Prostate gland (tissue), 2 donors: ENCODE measurements at regions not wholly inside any gene's neighbourhood (a gene's known extent, or its start where the extent isn't known, plus 50 kb on each side); places are given as distances from the start of the nearest gene placed in this dataset.
A peak's percentile ranks its signal among the peaks of the same experiment; 100 is the strongest.

Source experiments
- DNase-seq: peaks from one replicate; pipeline ENCODE4 v3.0.0-alpha.2; 2019; ENCODE audit warnings: low spot score
- H3K27ac ChIP-seq, 2 donors: fragments of 200-600 bp; sonication (generic); 2 replicates each; pipeline ENCODE4 v1.5.1; 2017 to 2019
- H3K27me3 ChIP-seq: fragments of 200-600 bp; sonication (generic); replicated peaks from 2 replicates; pipeline ENCODE4 v1.5.1; 2019; ENCODE audit not compliant: insufficient read depth
- H3K36me3 ChIP-seq, 2 donors: fragments of 200-600 bp; sonication (generic); 1 replicate in 1 of 2; 2 replicates in 1 of 2; pipeline versions ENCODE4 v1.5.1 to v1.8.1; 2017 to 2019
- H3K4me1 ChIP-seq: fragments of 200-600 bp; sonication (generic); replicated peaks from 2 replicates; pipeline ENCODE4 v1.5.1; 2019
- H3K4me3 ChIP-seq, 2 donors: fragments of 200-600 bp; sonication (generic); 2 replicates each; pipeline ENCODE4 v1.5.1; 2017 to 2019
- H3K9me3 ChIP-seq: fragments of 200-600 bp; sonication (generic); 2 replicates; pipeline ENCODE4 v1.5.1; 2017
- CTCF ChIP-seq, 4 experiments: fragments of 200-600 bp in 2 of 4; fragments of 450-650 bp in 2 of 4; sonication (generic) in 2 of 4; IDR thresholded peaks; 1 replicate in 3 of 4; 2 replicates in 1 of 4; pipeline ENCODE4 v1.5.1; 2016 to 2019; ENCODE audit warnings: antibody characterized with exemption in 4 of 4, mild to moderate bottlenecking in 2 of 4, moderate library complexity in 2 of 4
- POLR2A ChIP-seq: fragments of 450-650 bp; IDR thresholded peaks from one replicate; pipeline ENCODE4 v1.6.1; 2016; ENCODE audit warnings: antibody characterized with exemption, mild to moderate bottlenecking
- POLR2AphosphoS5 ChIP-seq: sonication (generic); formaldehyde crosslinking; IDR thresholded peaks from one replicate; pipeline ENCODE4 v1.6.1; 2017; ENCODE audit warnings: antibody characterized with exemption
- WGBS: methylation state at CpG from one replicate; pipeline ENCODE4 v1.1.5; 2018; 5-methylcytosine and 5-hydroxymethylcytosine counted together
- intact Hi-C: fragments of 100-400 bp; cut with DNase I; formaldehyde crosslinking; loops from one replicate; pipeline ENCODE4 v1.14.2; 2022

- no peaks in the 10 kb centered on the region for H3K9me3 ChIP-seq
- no peaks in the 10 kb centered on the region for H3K27me3 ChIP-seq
- no peaks in the 10 kb centered on the region for H3K4me1 ChIP-seq
- TF ChIP-seq POLR2AphosphoS5 (no peak), POLR2A (no peak), CTCF (IDR thresholded peaks at IDR 0.05) (no peak)
- DNase-seq, result no peak
- WGBS, result 87% methylated on average over 13 of the region's 13 CpGs
- H3K36me3 ChIP-seq, result no peaks in the 10 kb centered on the region
- no peak overlapping the region for H3K4me3 ChIP-seq
- intact Hi-C loops, result no loop called here
- H3K27ac ChIP-seq, result no peak overlapping the region
Observed at GRCh38 chr5:173705512-173706044, 89.1 kb upstream of the BOD1 start.

- 76% methylated on average over 4 of the region's 4 CpGs for WGBS
- no peaks in the 10 kb centered on the region for H3K4me1 ChIP-seq
- H3K9me3 ChIP-seq, result no peaks in the 10 kb centered on the region
- H3K27ac ChIP-seq, result no peak overlapping the region
- H3K36me3 ChIP-seq, result no peaks in the 10 kb centered on the region
- TF ChIP-seq POLR2A, result no peak
- no peak for TF ChIP-seq CTCF (IDR thresholded peaks at IDR 0.05)
- TF ChIP-seq POLR2AphosphoS5, result no peak
- intact Hi-C loops, result no loop called here
- no peak overlapping the region for H3K4me3 ChIP-seq
- DNase-seq, result no peak
- no peaks in the 10 kb centered on the region for H3K27me3 ChIP-seq
Observed at GRCh38 chr5:173706700-173707099, 90.2 kb upstream of the BOD1 start.

GRCh38 chr5:173707392-173707791 is 90.9 kb upstream of the BOD1 start:
- DNase-seq, result peak; percentile 10
- H3K36me3 ChIP-seq, result no peaks in the 10 kb centered on the region
- intact Hi-C loops, result no loop called here
- H3K27ac ChIP-seq, result peak overlapping the region in 1 of 2 donors; percentile 26
- H3K9me3 ChIP-seq, result no peaks in the 10 kb centered on the region
- no peaks in the 10 kb centered on the region for H3K27me3 ChIP-seq
- H3K4me1 ChIP-seq, result no peaks in the 10 kb centered on the region
- no peak overlapping the region for H3K4me3 ChIP-seq
- TF ChIP-seq POLR2A (no peak), POLR2AphosphoS5 (peak; percentile 65)
- WGBS, result 49% methylated on average over 4 of the region's 4 CpGs

- no peaks in the 10 kb centered on the region for H3K9me3 ChIP-seq
- intact Hi-C loops, result no loop called here
- no peak for DNase-seq
- no peak for TF ChIP-seq CTCF (IDR thresholded peaks at IDR 0.05)
- no peak for TF ChIP-seq POLR2A
- H3K27ac ChIP-seq, result no peak overlapping the region
- no peak overlapping the region for H3K4me3 ChIP-seq
- no peaks in the 10 kb centered on the region for H3K36me3 ChIP-seq
- H3K4me1 ChIP-seq, result no peaks in the 10 kb centered on the region
- no peaks in the 10 kb centered on the region for H3K27me3 ChIP-seq
- 91% methylated on average over 3 of the region's 3 CpGs for WGBS
Observed at GRCh38 chr5:173709145-173709544, 92.7 kb upstream of the BOD1 start.

- Histone ChIP-seq H3K4me1 (no peaks in the 10 kb centered on the region), H3K4me3 (no peak overlapping the region), H3K27me3 (no peaks in the 10 kb centered on the region), H3K36me3 (no peaks in the 10 kb centered on the region), H3K9me3 (no peaks in the 10 kb centered on the region), H3K27ac (no peak overlapping the region)
- WGBS, result 67% methylated on average over 6 of the region's 6 CpGs
- no peak for DNase-seq
- TF ChIP-seq CTCF (IDR thresholded peaks at IDR 0.05), result no peak
- TF ChIP-seq POLR2AphosphoS5, result no peak
- TF ChIP-seq POLR2A, result no peak
- intact Hi-C loops, result no loop called here
Observed at GRCh38 chr5:173709761-173710160, 93.3 kb upstream of the BOD1 start.
